ENCODE measurements at regions not wholly inside any gene's neighbourhood (a gene's known extent, or its start where the extent isn't known, plus 50 kb on each side); places are given as distances from the start of the nearest gene placed in this dataset.

DNA sequence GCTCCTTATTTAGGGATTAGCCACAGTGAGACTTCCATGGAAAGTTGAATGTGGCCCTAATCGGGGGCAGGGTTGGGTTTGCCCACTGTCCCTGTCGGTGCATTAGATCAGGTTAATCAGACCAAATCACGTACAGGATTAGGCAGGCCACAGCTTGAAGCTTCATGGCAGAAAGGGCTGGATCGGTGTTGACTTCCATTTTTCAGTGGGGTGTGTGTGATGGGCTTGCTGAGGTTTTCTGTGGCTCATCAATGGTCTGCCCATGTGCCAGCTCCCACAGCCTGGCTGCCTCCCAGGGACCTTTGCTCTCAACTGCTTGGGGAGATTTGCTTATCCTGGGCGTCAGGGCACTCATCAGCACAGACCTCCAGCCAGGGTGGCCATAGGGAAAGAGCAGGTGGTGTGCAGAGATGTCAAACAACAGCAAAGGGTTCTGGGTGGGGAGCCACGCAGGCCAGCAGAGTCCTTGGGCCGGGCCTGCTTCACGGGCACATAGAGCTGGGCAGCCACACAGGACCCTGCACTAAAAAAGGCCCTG lies 130.7 kb downstream of the TFAP2C start:
- TF ChIP-seq CTCF (IDR thresholded peaks at IDR 0.05; ENCODE audit: insufficient read depth, low read depth, low read length, missing control alignments), result no peak
- H3K4me3 ChIP-seq (ENCODE audit: low read depth, low read length), result no peak overlapping the region

DNA sequence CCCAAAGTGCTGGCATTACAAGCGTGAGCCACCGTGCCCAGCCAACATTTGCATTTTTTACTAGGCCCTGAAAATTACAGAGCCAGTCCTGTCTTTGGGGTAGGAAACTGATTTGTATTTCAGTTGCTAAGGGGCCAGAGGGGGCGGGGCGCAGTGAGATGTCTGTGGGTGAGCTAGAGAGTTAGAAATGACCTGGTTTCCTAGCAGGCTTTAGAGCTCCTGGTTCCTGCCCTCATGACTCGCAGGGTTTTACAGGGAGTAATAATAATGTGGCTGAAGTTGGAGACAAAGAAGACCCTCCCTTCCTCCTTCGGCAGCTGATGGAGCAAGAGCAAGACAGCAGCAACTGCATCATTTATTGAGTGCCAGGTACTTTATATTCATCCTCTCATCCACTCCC lies 131.5 kb downstream of the TFAP2C start:
- TF ChIP-seq CTCF (IDR thresholded peaks at IDR 0.05; ENCODE audit: insufficient read depth, low read depth, low read length, missing control alignments), result no peak
- DNase-seq (ENCODE audit: low read depth), result no peak
- H3K4me3 ChIP-seq (ENCODE audit: low read depth, low read length), result no peak overlapping the region

More for the DNA sequence above, 130.7 kb downstream of the TFAP2C start:
- DNase-seq (ENCODE audit: low read depth), result no peak

DNA sequence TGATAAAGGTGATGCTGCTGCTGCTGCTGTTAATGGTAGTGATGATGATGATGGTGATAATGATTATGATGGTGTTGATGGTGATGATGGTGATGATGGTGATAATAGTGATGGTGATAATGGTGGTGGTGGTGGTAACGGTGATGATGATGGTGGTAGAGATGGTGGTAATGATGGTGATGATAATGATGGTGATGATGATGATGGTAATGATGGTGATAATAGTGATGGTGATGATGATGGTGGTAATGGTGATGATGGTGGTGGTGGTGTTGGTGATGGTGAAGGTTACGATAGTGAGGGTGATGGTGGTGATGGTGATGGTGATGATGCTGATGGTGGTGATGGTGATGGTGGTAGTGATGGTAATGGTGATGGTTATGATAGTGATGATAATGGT lies 132.3 kb downstream of the TFAP2C start:
- H3K4me3 ChIP-seq (ENCODE audit: low read depth, low read length), result no peak overlapping the region
- no peak for DNase-seq (ENCODE audit: low read depth)
- no peak for TF ChIP-seq CTCF (IDR thresholded peaks at IDR 0.05; ENCODE audit: insufficient read depth, low read depth, low read length, missing control alignments)

- H3K4me3 ChIP-seq (ENCODE audit: low read depth, low read length), result no peak overlapping the region
- DNase-seq (ENCODE audit: low read depth), result no peak
- TF ChIP-seq CTCF (IDR thresholded peaks at IDR 0.05; ENCODE audit: insufficient read depth, low read depth, low read length, missing control alignments), result no peak
Measured at GRCh38 chr20:56762401-56762800, 133.3 kb downstream of the TFAP2C start.

DNA sequence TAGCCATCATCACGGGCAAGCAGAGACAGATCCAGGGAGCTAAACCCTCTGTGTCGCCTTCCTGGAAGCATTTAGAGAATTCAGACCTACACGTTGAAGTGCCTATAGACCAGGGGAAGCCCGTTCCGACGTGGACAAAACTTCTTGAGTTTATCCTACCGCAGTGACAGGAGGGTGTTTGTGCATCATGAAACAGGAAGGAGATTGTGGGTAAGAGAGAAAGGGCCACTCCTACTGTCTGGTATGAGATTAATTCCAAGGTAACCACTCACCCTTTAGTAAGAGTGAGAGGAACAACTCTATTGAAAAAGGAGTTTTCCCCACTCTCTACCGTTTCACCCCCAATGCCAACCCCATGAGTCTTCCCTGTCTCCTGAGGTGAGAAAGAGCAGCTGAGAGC lies 133.7 kb downstream of the TFAP2C start:
- DNase-seq (ENCODE audit: low read depth), result no peak
- TF ChIP-seq CTCF (IDR thresholded peaks at IDR 0.05; ENCODE audit: insufficient read depth, low read depth, low read length, missing control alignments), result no peak
- no peak overlapping the region for H3K4me3 ChIP-seq (ENCODE audit: low read depth, low read length)

DNA sequence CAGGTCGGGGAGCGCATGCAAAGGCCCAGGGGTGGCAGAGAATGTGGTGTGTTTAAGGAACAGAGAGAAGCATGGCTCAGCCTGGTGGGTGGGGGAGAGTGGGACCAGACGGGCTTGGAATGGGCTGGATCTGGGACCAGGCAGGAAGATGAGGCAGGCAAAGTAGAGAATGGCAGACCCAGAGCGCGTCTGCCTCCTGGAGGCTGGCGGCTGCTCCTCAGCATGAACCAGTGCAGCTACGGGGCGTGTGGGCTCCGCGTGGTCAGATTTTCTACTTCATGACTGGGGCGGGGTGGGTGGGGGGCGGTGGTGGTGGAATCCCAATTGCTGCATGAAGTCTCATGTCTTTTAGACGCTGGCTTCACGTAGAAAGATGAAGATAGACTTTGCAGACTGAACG lies 135.6 kb downstream of the TFAP2C start:
- DNase-seq (ENCODE audit: low read depth), result no peak
- TF ChIP-seq CTCF (IDR thresholded peaks at IDR 0.05; ENCODE audit: insufficient read depth, low read depth, low read length, missing control alignments), result no peak
- no peak overlapping the region for H3K4me3 ChIP-seq (ENCODE audit: low read depth, low read length)
